Heart left ventricle (tissue), 16 donors: ENCODE measurements at regions not wholly inside any gene's neighbourhood (a gene's known extent, or its start where the extent isn't known, plus 50 kb on each side); places are given as distances from the start of the nearest gene placed in this dataset.

Source experiments
- ATAC-seq, 4 donors: fragments of 200-7000 bp; cut with Tn5 transposase; one replicate each; pipeline ENCODE4 v1.9.1; 2020 to 2022; ENCODE audit warnings: moderate library complexity in 4 of 4, mild to moderate bottlenecking in 3 of 4, moderate number of reproducible peaks in 1 of 4
- DNase-seq, 5 donors: peaks; one replicate each; pipeline ENCODE4 v3.0.0-alpha.2; 2020
- H3K27ac ChIP-seq, 12 donors: fragments of 200-600 bp; sonication (generic) in 4 of 12; one replicate each; pipeline versions ENCODE4 v1.5.0 to v1.8.0; 2016 to 2022; ENCODE audit warnings: mild to moderate bottlenecking in 2 of 12
- H3K27me3 ChIP-seq, 9 donors: fragments of 200-600 bp; sonication (generic) in 2 of 9; one replicate each; pipeline versions ENCODE4 v1.5.1 to v1.8.0; 2016 to 2022; ENCODE audit warnings: mild to moderate bottlenecking in 3 of 9
- H3K36me3 ChIP-seq, 9 donors: fragments of 200-600 bp; sonication (generic) in 2 of 9; one replicate each; pipeline versions ENCODE4 v1.5.0 to v1.8.0; 2018 to 2022; ENCODE audit warnings: mild to moderate bottlenecking in 2 of 9
- H3K4me1 ChIP-seq, 12 donors: fragments of 200-600 bp; sonication (generic) in 4 of 12; one replicate each; pipeline versions ENCODE4 v1.5.0 to v1.8.0; 2016 to 2022; ENCODE audit warnings: mild to moderate bottlenecking in 3 of 12
- H3K4me3 ChIP-seq, 12 donors: fragments of 200-600 bp; sonication (generic) in 4 of 12; one replicate each; pipeline versions ENCODE4 v1.5.0 to v1.8.0; 2017 to 2022; ENCODE audit warnings: mild to moderate bottlenecking in 9 of 12, moderate library complexity in 4 of 12
- H3K9me3 ChIP-seq, 12 donors: fragments of 200-600 bp; sonication (generic) in 4 of 12; one replicate each; pipeline versions ENCODE4 v1.5.0 to v1.8.0; 2016 to 2022; ENCODE audit warnings: mild to moderate bottlenecking in 1 of 12
- CTCF ChIP-seq, 12 donors: fragments of 200-600 bp; sonication (generic) in 4 of 12; IDR thresholded peaks; one replicate each; pipeline versions ENCODE4 v1.5.0 to v1.8.0; 2018 to 2022; ENCODE audit warnings: antibody characterized with exemption in 12 of 12, mild to moderate bottlenecking in 5 of 12
- POLR2A ChIP-seq, 2 donors: fragments of 450-650 bp; IDR thresholded peaks; one replicate each; pipeline ENCODE4 v1.6.1; 2017; ENCODE audit warnings: antibody characterized with exemption in 2 of 2, mild to moderate bottlenecking in 2 of 2, moderate library complexity in 2 of 2
- WGBS, 4 donors: extraction: QIAGEN DNeasy Blood & Tissue Kit in 2 of 4; methylation state at CpG; one replicate each; pipeline versions ENCODE4 v1.1.5 to v1.1.7; 2013 to 2018; 5-methylcytosine and 5-hydroxymethylcytosine counted together
- intact Hi-C, 10 donors: fragments of 100-400 bp; cut with DNase I; formaldehyde crosslinking; loops; one replicate each; pipeline versions ENCODE4 v1.11.1 to v1.14.2; 2022
- donor health status: ischemic (EF 13 %, LVEDD 7.1; RV severe dilation, severe dysfunction).
- donor health status: healthy with polysubstance abuse.
- donor health status: DM: no; HTN: yes; CAD: no.
- donor health status: DM: no; HTN: no; CAD: no.
- donor health status: ischemic (EF 25% LVEDD 6.9; RV normal size, moderate dysfunction).
- donor health status: ischemic (EF 25% LVEDD 5.7; RV mildly dilated, moderate dysfunction).
- donor health status: healthy.
- donor health status: DM: yes; HTN: yes; CAD: no.
- donor health status: ischemic (EF 35%, LVEDD 5.7; RV mildly dilated, moderate dysfunction).
- donor health status: nonischemic (EF 11% LVEDD 7.7; RV severe dilation, severe dysfunction).
- donor health status: DM: yes; HTN: yes; CAD: no.
- donor health status: PGD.
- donor health status: ischemic (EF 29% LVEDD 5.4; RV normal size, mild dysfunction).
- donor health status: nonischemic (EF 23%, LVEDD 6.1; RV moderate dilation, normal function).

DNA sequence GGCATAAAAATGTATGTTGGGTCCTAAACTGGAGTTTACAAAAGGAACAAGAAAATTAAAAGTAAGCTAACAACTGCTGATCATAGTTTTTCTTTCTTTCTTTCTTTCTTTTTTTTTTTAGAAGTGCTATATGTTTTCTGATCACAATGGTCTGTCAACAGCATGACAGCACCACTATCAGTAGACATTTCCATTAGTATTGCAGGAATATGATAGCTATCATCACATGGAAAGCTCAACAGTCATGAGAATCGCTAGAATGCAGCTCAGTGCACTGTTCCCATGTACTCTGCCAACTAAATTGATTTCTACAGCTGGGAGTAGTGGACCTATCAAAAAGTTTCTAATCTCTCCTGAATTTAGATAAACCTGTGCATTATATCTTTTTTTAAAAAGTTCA, 950.3 kb upstream of the ACVR2A start:
- ATAC-seq (no peak), DNase-seq (no peak)
- WGBS, 4 donors, result 47 to 64% (median 52%) methylated on average over 1 of the region's 1 CpG
- intact Hi-C loops, result no loop called here
- TF ChIP-seq POLR2A (IDR thresholded peaks at IDR 0.05) (no peak), CTCF (IDR thresholded peaks at IDR 0.05) (no peak)
- Histone ChIP-seq H3K36me3 (no peaks in the 10 kb centered on the region), H3K4me1 (no peaks in the 10 kb centered on the region), H3K27me3 (no peaks in the 10 kb centered on the region), H3K9me3 (no peaks in the 10 kb centered on the region), H3K27ac (no peak overlapping the region), H3K4me3 (no peak overlapping the region)

GRCh38 chr2:146893500-146894041, 951.3 kb upstream of the ACVR2A start:
- no peaks in the 10 kb centered on the region for H3K4me1 ChIP-seq
- DNase-seq (peak in 3 of 5 donors; percentile 19 to 41 (median 27)), ATAC-seq (no peak)
- H3K27ac ChIP-seq, result no peak overlapping the region
- H3K27me3 ChIP-seq, result no peaks in the 10 kb centered on the region
- intact Hi-C loops, result no loop called here
- 59 to 65% (median 63%) methylated on average over 5 of the region's 5 CpGs for WGBS, 4 donors
- no peaks in the 10 kb centered on the region for H3K36me3 ChIP-seq
- H3K4me3 ChIP-seq, result no peak overlapping the region
- TF ChIP-seq POLR2A (IDR thresholded peaks at IDR 0.05), result no peak
- no peak for TF ChIP-seq CTCF (IDR thresholded peaks at IDR 0.05)
- H3K9me3 ChIP-seq, result no peaks in the 10 kb centered on the region

DNA sequence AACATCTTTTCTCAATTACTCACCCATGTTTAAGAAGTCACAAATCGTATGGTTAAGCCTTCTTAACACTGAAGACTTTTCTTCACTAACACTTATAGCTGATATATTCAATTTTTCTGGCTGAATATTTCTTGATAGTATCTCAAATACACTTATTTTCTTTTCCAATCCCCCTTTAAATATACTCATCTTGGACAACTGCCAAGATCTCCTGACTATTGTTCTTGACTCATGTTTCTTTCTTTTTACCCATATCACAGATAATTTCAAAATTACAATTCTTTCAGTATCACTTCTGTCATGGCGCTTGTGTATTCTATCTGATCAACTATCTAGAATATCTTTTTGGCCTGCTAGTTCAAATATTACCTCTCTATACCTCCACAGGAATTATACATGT, 954.3 kb upstream of the ACVR2A start:
- DNase-seq (no peak), ATAC-seq (no peak)
- 83 to 86% (median 85%) methylated on average over 2 of the region's 2 CpGs for WGBS, 4 donors
- intact Hi-C loops, result no loop called here
- Histone ChIP-seq H3K4me1 (no peaks in the 10 kb centered on the region), H3K9me3 (no peaks in the 10 kb centered on the region), H3K4me3 (no peak overlapping the region), H3K27ac (no peak overlapping the region), H3K36me3 (no peaks in the 10 kb centered on the region), H3K27me3 (no peaks in the 10 kb centered on the region)
- no peak for TF ChIP-seq CTCF (IDR thresholded peaks at IDR 0.05)
- no peak for TF ChIP-seq POLR2A (IDR thresholded peaks at IDR 0.05)

DNA sequence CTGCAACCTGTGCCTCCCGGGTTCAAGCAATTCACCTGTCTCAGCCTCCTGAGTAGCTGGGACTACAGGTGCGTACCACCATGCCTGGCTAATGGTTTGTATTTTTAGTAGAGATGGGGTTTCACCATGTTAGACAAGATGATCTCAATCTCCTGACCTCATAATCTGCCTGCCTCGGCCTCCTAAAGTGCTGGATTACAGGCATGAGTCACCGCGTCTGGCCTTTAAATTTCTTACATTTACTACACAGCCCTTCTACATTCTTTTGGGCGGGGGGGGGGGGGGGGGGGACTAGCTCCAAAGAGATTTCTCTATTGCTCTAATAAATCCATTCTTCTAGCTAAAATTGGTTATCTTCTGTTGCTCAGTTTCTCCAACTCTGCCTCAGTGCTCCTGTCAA, 964.9 kb upstream of the ACVR2A start:
- ATAC-seq (no peak), DNase-seq (no peak)
- intact Hi-C loops, result no loop called here
- no peaks in the 10 kb centered on the region for H3K4me1 ChIP-seq
- peaks cover 0 to 7% (median 0%) of the 10 kb centered on the region in 12 donors for H3K9me3 ChIP-seq
- no peak overlapping the region for H3K4me3 ChIP-seq
- WGBS, 4 donors, result 81 to 87% (median 82%) methylated on average over 6 of the region's 6 CpGs
- TF ChIP-seq POLR2A (IDR thresholded peaks at IDR 0.05) (no peak), CTCF (IDR thresholded peaks at IDR 0.05) (no peak)
- no peak overlapping the region for H3K27ac ChIP-seq
- no peaks in the 10 kb centered on the region for H3K27me3 ChIP-seq
- no peaks in the 10 kb centered on the region for H3K36me3 ChIP-seq
